Gastrocnemius medialis (tissue), 4 donors: ENCODE measurements at regions not wholly inside any gene's neighbourhood (a gene's known extent, or its start where the extent isn't known, plus 50 kb on each side); places are given as distances from the start of the nearest gene placed in this dataset.

Experiments used
- POLR2A ChIP-seq, 2 donors: fragments of 450-650 bp; IDR thresholded peaks; one replicate each; pipeline ENCODE4 v1.6.1; 2017; ENCODE audit warnings: antibody characterized with exemption in 2 of 2, mild to moderate bottlenecking in 2 of 2, moderate library complexity in 2 of 2
- TF ChIP-seq, protein P1 (sequence below), 5 experiments: fragments of 450-650 bp in 3 of 5; fragments of 200-600 bp in 2 of 5; sonication (generic) in 2 of 5; IDR thresholded peaks in 4 of 5; conservative IDR thresholded peaks in 1 of 5; 1 replicate in 4 of 5; 2 replicates in 1 of 5; pipeline ENCODE4 v1.5.1; 2016 to 2019; ENCODE audit warnings: antibody characterized with exemption in 5 of 5, mild to moderate bottlenecking in 3 of 5, moderate library complexity in 3 of 5

DNA sequence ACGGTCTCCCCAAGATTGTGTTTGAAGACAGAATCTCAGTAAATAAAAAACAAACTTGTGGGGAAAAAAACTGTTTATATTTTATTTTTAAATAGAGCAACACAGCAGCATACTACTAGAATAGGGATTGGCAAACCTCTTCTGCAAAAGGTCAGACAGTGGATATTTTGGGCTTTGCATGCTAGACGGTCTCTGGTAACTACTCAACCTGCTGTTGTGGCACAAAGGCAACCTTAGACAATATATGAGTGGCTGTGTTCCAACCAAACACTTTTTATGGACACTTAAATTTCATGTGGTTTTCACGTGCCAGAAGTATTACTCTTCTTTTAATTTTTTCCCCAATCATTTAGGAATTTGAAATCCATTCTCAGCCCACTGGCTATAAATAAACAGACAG is 55.0 kb downstream of the IRX5 start:
- TF ChIP-seq, protein P1, sequence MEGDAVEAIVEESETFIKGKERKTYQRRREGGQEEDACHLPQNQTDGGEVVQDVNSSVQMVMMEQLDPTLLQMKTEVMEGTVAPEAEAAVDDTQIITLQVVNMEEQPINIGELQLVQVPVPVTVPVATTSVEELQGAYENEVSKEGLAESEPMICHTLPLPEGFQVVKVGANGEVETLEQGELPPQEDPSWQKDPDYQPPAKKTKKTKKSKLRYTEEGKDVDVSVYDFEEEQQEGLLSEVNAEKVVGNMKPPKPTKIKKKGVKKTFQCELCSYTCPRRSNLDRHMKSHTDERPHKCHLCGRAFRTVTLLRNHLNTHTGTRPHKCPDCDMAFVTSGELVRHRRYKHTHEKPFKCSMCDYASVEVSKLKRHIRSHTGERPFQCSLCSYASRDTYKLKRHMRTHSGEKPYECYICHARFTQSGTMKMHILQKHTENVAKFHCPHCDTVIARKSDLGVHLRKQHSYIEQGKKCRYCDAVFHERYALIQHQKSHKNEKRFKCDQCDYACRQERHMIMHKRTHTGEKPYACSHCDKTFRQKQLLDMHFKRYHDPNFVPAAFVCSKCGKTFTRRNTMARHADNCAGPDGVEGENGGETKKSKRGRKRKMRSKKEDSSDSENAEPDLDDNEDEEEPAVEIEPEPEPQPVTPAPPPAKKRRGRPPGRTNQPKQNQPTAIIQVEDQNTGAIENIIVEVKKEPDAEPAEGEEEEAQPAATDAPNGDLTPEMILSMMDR (IDR thresholded peaks at IDR 0.05 in 4 of 5, conservative IDR thresholded peaks at IDR 0.05 in 1 of 5) = no peak
- TF ChIP-seq POLR2A (IDR thresholded peaks at IDR 0.05) = no peak
